A549 (cell line): ENCODE measurements at regions not wholly inside any gene's neighbourhood (a gene's known extent, or its start where the extent isn't known, plus 50 kb on each side); places are given as distances from the start of the nearest gene placed in this dataset.

Experiments used
- ATAC-seq, 2 experiments: fragments of 200-7000 bp in 1 of 2; fragments of >200 bp in 1 of 2; cut with Nextera tagmentation in 1 of 2; cut with Tn5 transposase in 1 of 2; 3 replicates each; pipeline versions ENCODE4 v1.8.0 to v1.9.1; 2018 to 2020; ENCODE audit warnings: mild to moderate bottlenecking in 1 of 2, moderate library complexity in 1 of 2
- CTCF ChIA-PET: fragments of 300-600 bp; sonication (Branson Sonifier 250); formaldehyde crosslinking; extraction: SDS; loops from one replicate; lab custom pipeline; 2021; ENCODE audit warnings: antibody characterized with exemption, inconsistent platforms; lab: Yijun Ruan, JAX
- POLR2A ChIA-PET: fragments of 350-600 bp; formaldehyde crosslinking; extraction: SDS; loops from one replicate; lab custom pipeline; 2021; ENCODE audit warnings: antibody characterized with exemption, inconsistent platforms; lab: Yijun Ruan, JAX
- DNase-seq, 2 experiments: peaks; one replicate each; pipeline versions ENCODE4 v3.0.0 to v3.0.0-alpha.2; 2011 to 2016; ENCODE audit warnings: low read depth in 1 of 2, low spot score in 1 of 2
- FAIRE-seq: peaks from 2 replicates; lab custom pipeline; 2011; peaks lifted over from hg19 to GRCh38; lab: Jason Lieb, UNC
- H3K27ac ChIP-seq, 2 experiments: fragments of >200 bp; sonication (Bioruptor Twin); formaldehyde crosslinking; 3 replicates each; pipeline ENCODE4 v1.5.1; 2016 to 2017
- H3K4me1 ChIP-seq: fragments of >200 bp; sonication (Bioruptor Twin); formaldehyde crosslinking; 3 replicates; pipeline ENCODE4 v1.6.1; 2016
- H3K4me2 ChIP-seq: fragments of >200 bp; sonication (Bioruptor Twin); formaldehyde crosslinking; 3 replicates; pipeline ENCODE4 v1.6.1; 2016
- H3K4me3 ChIP-seq: fragments of >200 bp; sonication (Bioruptor Twin); formaldehyde crosslinking; 3 replicates; pipeline ENCODE4 v1.5.1; 2016
- H3K9me3 ChIP-seq: fragments of >200 bp; sonication (Bioruptor Twin); formaldehyde crosslinking; 3 replicates; pipeline ENCODE4 v1.6.1; 2016
- CBX2 ChIP-seq: fragments of 200-600 bp; sonication (generic); IDR thresholded peaks from 2 replicates; pipeline ENCODE4 v1.6.1; 2016; ENCODE audit warnings: low read depth, mild to moderate bottlenecking, borderline replicate concordance
- CBX8 ChIP-seq: fragments of 200-600 bp; sonication (generic); IDR thresholded peaks from 2 replicates; pipeline ENCODE4 v1.6.1; 2016
- CEBPB ChIP-seq, 2 experiments: fragments of >200 bp in 1 of 2; sonication (Bioruptor Twin) in 1 of 2; formaldehyde crosslinking in 1 of 2; IDR thresholded peaks; 2 replicates each; pipeline ENCODE4 v1.6.1; 2012 to 2016
- EP300 ChIP-seq, 2 experiments: fragments of >200 bp; sonication (Bioruptor Twin); formaldehyde crosslinking; IDR thresholded peaks; 2 replicates in 1 of 2; 3 replicates in 1 of 2; pipeline ENCODE4 v1.6.1; 2016 to 2017
- FOSB ChIP-seq: fragments of 250-450 bp; sonication (Bioruptor Pico); IDR thresholded peaks from 2 replicates; pipeline ENCODE4 v1.5.0; 2020; ENCODE audit warnings: mild to moderate bottlenecking, moderate library complexity
- FOSL2 ChIP-seq, 2 experiments: fragments of 450-650 bp in 1 of 2; fragments of >200 bp in 1 of 2; sonication (Bioruptor Twin) in 1 of 2; formaldehyde crosslinking; IDR thresholded peaks; 2 replicates each; pipeline versions ENCODE4 v1.5.0 to v1.6.1; 2016 to 2020; ENCODE audit warnings: mild to moderate bottlenecking in 1 of 2, moderate library complexity in 1 of 2
- HES2 ChIP-seq: fragments of >200 bp; sonication (Bioruptor Twin); formaldehyde crosslinking; IDR thresholded peaks from 2 replicates; pipeline ENCODE4 v1.6.1; 2016
- HOXB13 ChIP-seq: fragments of 250-450 bp; sonication (Bioruptor Pico); IDR thresholded peaks from 2 replicates; pipeline ENCODE4 v1.5.0; 2020; ENCODE audit warnings: low read depth, mild to moderate bottlenecking, moderate library complexity
- KDM5A ChIP-seq: fragments of 200-600 bp; sonication (generic); IDR thresholded peaks from 2 replicates; pipeline ENCODE4 v1.6.1; 2016; ENCODE audit warnings: antibody characterized with exemption, mild to moderate bottlenecking
- MAFK ChIP-seq: fragments of 450-650 bp; IDR thresholded peaks from 2 replicates; pipeline ENCODE4 v1.6.1; 2014; ENCODE audit not compliant: partially characterized antibody
- MAX ChIP-seq: IDR thresholded peaks from 2 replicates; pipeline ENCODE4 v1.6.1; 2012
- MAZ ChIP-seq: fragments of 150-350 bp; IDR thresholded peaks from 2 replicates; pipeline ENCODE4 v1.6.1; 2014; ENCODE audit warnings: antibody characterized with exemption, low read depth, low read length, borderline replicate concordance
- NPAS2 ChIP-seq: fragments of 250-450 bp; sonication (Bioruptor Pico); IDR thresholded peaks from 2 replicates; pipeline ENCODE4 v1.8.0; 2022; ENCODE audit warnings: mild to moderate bottlenecking, moderate library complexity, borderline replicate concordance
- POLR2AphosphoS2 ChIP-seq: conservative IDR thresholded peaks from 2 replicates; pipeline ENCODE4 v1.6.1; 2012; ENCODE audit warnings: low read length, improper control_type of control experiment, inconsistent platforms
- RCOR1 ChIP-seq: fragments of 150-350 bp; IDR thresholded peaks from 2 replicates; pipeline ENCODE4 v1.6.1; 2014; ENCODE audit warnings: antibody characterized with exemption, low read length, low read depth
- RNF2 ChIP-seq: fragments of 200-600 bp; sonication (generic); IDR thresholded peaks from 2 replicates; pipeline ENCODE4 v1.6.1; 2016; ENCODE audit warnings: low read depth, mild to moderate bottlenecking, antibody characterized with exemption, moderate library complexity, borderline replicate concordance
- SREBF2 ChIP-seq: fragments of 450-650 bp; IDR thresholded peaks from 2 replicates; pipeline ENCODE4 v1.6.1; 2014; ENCODE audit warnings: mild to moderate bottlenecking, moderate library complexity
- TFCP2L1 ChIP-seq: fragments of 250-450 bp; sonication (Bioruptor Pico); IDR thresholded peaks from 2 replicates; pipeline ENCODE4 v1.5.0; 2021; ENCODE audit warnings: mild to moderate bottlenecking
- USF2 ChIP-seq: fragments of 450-650 bp; IDR thresholded peaks from 2 replicates; pipeline ENCODE4 v1.6.1; 2014; ENCODE audit warnings: antibody characterized with exemption
- ZSCAN20 ChIP-seq: fragments of 250-450 bp; sonication (Bioruptor Pico); IDR thresholded peaks from 2 replicates; pipeline ENCODE4 v1.8.0; 2022; ENCODE audit warnings: mild to moderate bottlenecking, moderate library complexity
- WGBS: methylation state at CpG from one replicate; pipeline ENCODE4 v1.1.6; 2017; ENCODE audit errors: missing lambda C conversion rate; 5-methylcytosine and 5-hydroxymethylcytosine counted together
- TF ChIP-seq, protein P1 (sequence below): fragments of 250-450 bp; sonication (Bioruptor Pico); IDR thresholded peaks from 2 replicates; pipeline ENCODE4 v1.5.0; 2020; ENCODE audit warnings: low read depth, mild to moderate bottlenecking, moderate library complexity
- TF ChIP-seq, protein P2 (sequence below): fragments of >200 bp; sonication (Bioruptor Twin); formaldehyde crosslinking; IDR thresholded peaks from 3 replicates; pipeline ENCODE4 v1.6.1; 2016

- no peaks in the 10 kb centered on the region for H3K4me1 ChIP-seq
- TF ChIP-seq CBX8 (0 out of 2 replicates have a peak, but pooled peaks have one; percentile 69), MAZ (no peak), ZSCAN20 (CRISPR knock-in tag) (no peak), CEBPB (IDR thresholded peaks at IDR 0.05) (no peak), FOSL2 (IDR thresholded peaks at IDR 0.05) (no peak), FOSL2 (CRISPR knock-in tag; IDR thresholded peaks at IDR 0.05) (no peak)
- no peak for DNase-seq
- ATAC-seq: no peak
- no peak overlapping the region for H3K27ac ChIP-seq
- POLR2A ChIA-PET: no interaction called here
- H3K4me2 ChIP-seq: no peak overlapping the region
- no peak for FAIRE-seq
- no peaks in the 10 kb centered on the region for H3K9me3 ChIP-seq
- 52% methylated on average over 16 of the region's 26 CpGs for WGBS
- H3K4me3 ChIP-seq: no peak overlapping the region
- CTCF ChIA-PET: interaction anchor here (0.7 to 5.0 kb wide), 32 partner anchors 9 to 1836 kb away, joined by 3 to 53 read pairs (median 4); no protein-coding TSS in a partner anchor
These were observed 247.1 kb downstream of the NPHP4 start for GRCh38 chr1:5744911-5745799.

- CTCF ChIA-PET: interaction anchor here (2.1 to 5.0 kb wide), 3 partner anchors 13 to 1088 kb away, joined by 9 to 53 read pairs (median 14); no protein-coding TSS in a partner anchor
- FAIRE-seq: no peak
- POLR2A ChIA-PET: no interaction called here
- no peak for DNase-seq
- no peak for ATAC-seq
- Histone ChIP-seq H3K9me3 (no peaks in the 10 kb centered on the region), H3K27ac (no peak overlapping the region), H3K4me2 (no peak overlapping the region), H3K4me3 (no peak overlapping the region), H3K4me1 (no peaks in the 10 kb centered on the region)
- TF ChIP-seq HOXB13: no peak
- TF ChIP-seq SREBF2: no peak
- no peak for TF ChIP-seq CBX8
- TF ChIP-seq TFCP2L1: no peak
- no peak for TF ChIP-seq HES2
- no peak for TF ChIP-seq MAFK
- TF ChIP-seq MAX: no peak
- TF ChIP-seq KDM5A: no peak
- TF ChIP-seq RCOR1: no peak
- TF ChIP-seq FOSB (CRISPR knock-in tag): no peak
- no peak for TF ChIP-seq CBX2
- TF ChIP-seq RNF2: no peak
- TF ChIP-seq EP300 (IDR thresholded peaks at IDR 0.05): no peak
- no peak for TF ChIP-seq NPAS2
- TF ChIP-seq, protein P1, sequence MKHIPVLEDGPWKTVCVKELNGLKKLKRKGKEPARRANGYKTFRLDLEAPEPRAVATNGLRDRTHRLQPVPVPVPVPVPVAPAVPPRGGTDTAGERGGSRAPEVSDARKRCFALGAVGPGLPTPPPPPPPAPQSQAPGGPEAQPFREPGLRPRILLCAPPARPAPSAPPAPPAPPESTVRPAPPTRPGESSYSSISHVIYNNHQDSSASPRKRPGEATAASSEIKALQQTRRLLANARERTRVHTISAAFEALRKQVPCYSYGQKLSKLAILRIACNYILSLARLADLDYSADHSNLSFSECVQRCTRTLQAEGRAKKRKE: no peak
- TF ChIP-seq, protein P2, sequence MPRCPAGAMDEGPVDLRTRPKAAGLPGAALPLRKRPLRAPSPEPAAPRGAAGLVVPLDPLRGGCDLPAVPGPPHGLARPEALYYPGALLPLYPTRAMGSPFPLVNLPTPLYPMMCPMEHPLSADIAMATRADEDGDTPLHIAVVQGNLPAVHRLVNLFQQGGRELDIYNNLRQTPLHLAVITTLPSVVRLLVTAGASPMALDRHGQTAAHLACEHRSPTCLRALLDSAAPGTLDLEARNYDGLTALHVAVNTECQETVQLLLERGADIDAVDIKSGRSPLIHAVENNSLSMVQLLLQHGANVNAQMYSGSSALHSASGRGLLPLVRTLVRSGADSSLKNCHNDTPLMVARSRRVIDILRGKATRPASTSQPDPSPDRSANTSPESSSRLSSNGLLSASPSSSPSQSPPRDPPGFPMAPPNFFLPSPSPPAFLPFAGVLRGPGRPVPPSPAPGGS: no peak
- TF ChIP-seq POLR2AphosphoS2: no peak
- TF ChIP-seq USF2: no peak
- 58% methylated on average over 6 of the region's 6 CpGs for whole genome bisulfite sequencing
These were observed 247.9 kb downstream of the NPHP4 start for GRCh38 chr1:5744341-5744740.
